OCI-LY7 (cell line): ENCODE measurements at regions not wholly inside any gene's neighbourhood (a gene's known extent, or its start where the extent isn't known, plus 50 kb on each side); places are given as distances from the start of the nearest gene placed in this dataset.

Source experiments
- EZH2phosphoT487 ChIP-seq: fragments of 200-600 bp; sonication (generic); IDR thresholded peaks from 2 replicates; pipeline ENCODE4 v1.6.1; 2018; ENCODE audit warnings: low read depth, borderline replicate concordance, mild to moderate bottlenecking, mixed run types, antibody characterized with exemption, low read length, moderate library complexity, mixed read lengths
- TF ChIP-seq, protein P1 (sequence below): fragments of 200-600 bp; sonication (generic); conservative IDR thresholded peaks from 2 replicates; pipeline ENCODE4 v1.5.1; 2014; ENCODE audit warnings: mild to moderate bottlenecking, antibody characterized with exemption, low read length, moderate library complexity, mixed read lengths

DNA sequence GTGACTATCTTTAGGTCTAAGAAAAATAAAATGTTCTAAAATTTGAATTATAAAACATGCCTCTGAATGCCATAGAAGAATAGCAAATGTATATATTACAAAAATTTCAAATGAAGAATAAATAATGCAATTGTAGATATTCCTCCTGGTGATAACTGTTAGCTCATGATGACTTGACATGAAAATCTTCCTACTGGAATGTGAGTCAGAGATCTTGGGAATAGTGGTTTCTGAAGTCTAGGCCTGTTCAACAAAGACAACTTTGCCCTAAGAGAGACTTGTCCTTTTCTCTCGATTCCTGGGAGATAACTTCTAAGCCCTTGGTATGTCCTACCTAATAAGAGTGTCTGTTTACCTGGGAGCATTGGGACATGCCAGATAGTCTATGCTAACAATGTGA lies 746.3 kb upstream of the RIOK2 start:
- TF ChIP-seq, protein P1, sequence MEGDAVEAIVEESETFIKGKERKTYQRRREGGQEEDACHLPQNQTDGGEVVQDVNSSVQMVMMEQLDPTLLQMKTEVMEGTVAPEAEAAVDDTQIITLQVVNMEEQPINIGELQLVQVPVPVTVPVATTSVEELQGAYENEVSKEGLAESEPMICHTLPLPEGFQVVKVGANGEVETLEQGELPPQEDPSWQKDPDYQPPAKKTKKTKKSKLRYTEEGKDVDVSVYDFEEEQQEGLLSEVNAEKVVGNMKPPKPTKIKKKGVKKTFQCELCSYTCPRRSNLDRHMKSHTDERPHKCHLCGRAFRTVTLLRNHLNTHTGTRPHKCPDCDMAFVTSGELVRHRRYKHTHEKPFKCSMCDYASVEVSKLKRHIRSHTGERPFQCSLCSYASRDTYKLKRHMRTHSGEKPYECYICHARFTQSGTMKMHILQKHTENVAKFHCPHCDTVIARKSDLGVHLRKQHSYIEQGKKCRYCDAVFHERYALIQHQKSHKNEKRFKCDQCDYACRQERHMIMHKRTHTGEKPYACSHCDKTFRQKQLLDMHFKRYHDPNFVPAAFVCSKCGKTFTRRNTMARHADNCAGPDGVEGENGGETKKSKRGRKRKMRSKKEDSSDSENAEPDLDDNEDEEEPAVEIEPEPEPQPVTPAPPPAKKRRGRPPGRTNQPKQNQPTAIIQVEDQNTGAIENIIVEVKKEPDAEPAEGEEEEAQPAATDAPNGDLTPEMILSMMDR: no peak
- TF ChIP-seq EZH2phosphoT487: no peak
